Dermis blood vessel endothelial cell (primary cell): ENCODE measurements at regions not wholly inside any gene's neighbourhood (a gene's known extent, or its start where the extent isn't known, plus 50 kb on each side); places are given as distances from the start of the nearest gene placed in this dataset.

ENCODE experiments used
- DNase-seq: peaks from one replicate; pipeline ENCODE4 v3.0.0; 2010

- no peak for DNase-seq
Measured at GRCh38 chr11:79973721-79974617, 533.1 kb upstream of the TENM4 start.

- no peak for DNase-seq
Measured at GRCh38 chr11:79971255-79971654, 530.4 kb upstream of the TENM4 start.

GRCh38 chr11:79966592-79966991, 525.8 kb upstream of the TENM4 start:
- no peak for DNase-seq

- no peak for DNase-seq
Measured at GRCh38 chr11:79963856-79964645, 523.2 kb upstream of the TENM4 start.

- no peak for DNase-seq
Measured at GRCh38 chr11:79960461-79960860, 519.6 kb upstream of the TENM4 start.

GRCh38 chr11:79959318-79959717, 518.5 kb upstream of the TENM4 start:
- no peak for DNase-seq

- DNase-seq, result no peak
Measured at GRCh38 chr11:79957702-79958101, 516.9 kb upstream of the TENM4 start.

- no peak for DNase-seq
Measured at GRCh38 chr11:79956061-79956460, 515.2 kb upstream of the TENM4 start.

GRCh38 chr11:79953629-79954028, 512.8 kb upstream of the TENM4 start:
- DNase-seq, result no peak

- DNase-seq, result no peak
Measured at GRCh38 chr11:79950741-79951140, 509.9 kb upstream of the TENM4 start.

- DNase-seq, result no peak
Measured at GRCh38 chr11:79950172-79950571, 509.3 kb upstream of the TENM4 start.

GRCh38 chr11:79949574-79949973, 508.7 kb upstream of the TENM4 start:
- DNase-seq, result no peak

- no peak for DNase-seq
Measured at GRCh38 chr11:79942646-79943045, 501.8 kb upstream of the TENM4 start.

GRCh38 chr11:79942090-79942489, 501.3 kb upstream of the TENM4 start:
- no peak for DNase-seq

GRCh38 chr11:79940974-79941735, 500.3 kb upstream of the TENM4 start:
- no peak for DNase-seq

- DNase-seq, result no peak
Measured at GRCh38 chr11:79940165-79940564, 499.3 kb upstream of the TENM4 start.

- no peak for DNase-seq
Measured at GRCh38 chr11:79939111-79939510, 498.3 kb upstream of the TENM4 start.

GRCh38 chr11:79937676-79938334, 497.0 kb upstream of the TENM4 start:
- DNase-seq, result no peak

- no peak for DNase-seq
Measured at GRCh38 chr11:79932612-79933011, 491.8 kb upstream of the TENM4 start.

GRCh38 chr11:79931692-79932091, 490.9 kb upstream of the TENM4 start:
- no peak for DNase-seq

- DNase-seq, result no peak
Measured at GRCh38 chr11:79926707-79927106, 485.9 kb upstream of the TENM4 start.

- no peak for DNase-seq
Measured at GRCh38 chr11:79925570-79925969, 484.7 kb upstream of the TENM4 start.

- DNase-seq, result no peak
Measured at GRCh38 chr11:79922641-79923040, 481.8 kb upstream of the TENM4 start.
